ENCODE measurements at regions not wholly inside any gene's neighbourhood (a gene's known extent, or its start where the extent isn't known, plus 50 kb on each side); places are given as distances from the start of the nearest gene placed in this dataset.
"Not testable (repeated sequence)": the region's sequence is repeated elsewhere in the genome, so short reads cannot be mapped to it uniquely, and the experiment has no call there.

- DNase-seq (ENCODE audit: extremely low read depth in 1 of 2, low read depth in 1 of 2) = no peak
Observed at GRCh38 chr9:85487872-85488271, 253.9 kb downstream of the AGTPBP1 start.

- no peak for DNase-seq (ENCODE audit: extremely low read depth in 1 of 2, low read depth in 1 of 2)
Observed at GRCh38 chr9:85484235-85484634, 257.5 kb downstream of the AGTPBP1 start.

- DNase-seq (ENCODE audit: extremely low read depth in 1 of 2, low read depth in 1 of 2) = no peak
Observed at GRCh38 chr9:85483208-85483607, 258.5 kb downstream of the AGTPBP1 start.

GRCh38 chr9:85479305-85479704, 262.4 kb downstream of the AGTPBP1 start:
- no peak for DNase-seq (ENCODE audit: extremely low read depth in 1 of 2, low read depth in 1 of 2)

- no peak for DNase-seq (ENCODE audit: extremely low read depth in 1 of 2, low read depth in 1 of 2)
Observed at GRCh38 chr9:85478847-85479246, 262.9 kb downstream of the AGTPBP1 start.

GRCh38 chr9:85474896-85475295, 266.9 kb downstream of the AGTPBP1 start:
- DNase-seq (ENCODE audit: extremely low read depth in 1 of 2, low read depth in 1 of 2) = not testable (repeated sequence)

- DNase-seq (ENCODE audit: extremely low read depth in 1 of 2, low read depth in 1 of 2) = no peak
Observed at GRCh38 chr9:85471791-85472190, 270.0 kb downstream of the AGTPBP1 start.

GRCh38 chr9:85469041-85469440, 272.7 kb downstream of the AGTPBP1 start:
- DNase-seq (ENCODE audit: extremely low read depth in 1 of 2, low read depth in 1 of 2) = no peak

- DNase-seq (ENCODE audit: extremely low read depth in 1 of 2, low read depth in 1 of 2) = no peak
Observed at GRCh38 chr9:85466834-85467233, 274.9 kb downstream of the AGTPBP1 start.

GRCh38 chr9:85458114-85458864, 283.5 kb downstream of the AGTPBP1 start:
- DNase-seq (ENCODE audit: extremely low read depth in 1 of 2, low read depth in 1 of 2) = not testable (repeated sequence)

- DNase-seq (ENCODE audit: extremely low read depth in 1 of 2, low read depth in 1 of 2) = no peak
Observed at GRCh38 chr9:85453850-85454249, 287.9 kb downstream of the AGTPBP1 start.

- no peak for DNase-seq (ENCODE audit: extremely low read depth in 1 of 2, low read depth in 1 of 2)
Observed at GRCh38 chr9:85452841-85453240, 288.9 kb downstream of the AGTPBP1 start.

GRCh38 chr9:85451680-85452079, 290.1 kb downstream of the AGTPBP1 start:
- DNase-seq (ENCODE audit: extremely low read depth in 1 of 2, low read depth in 1 of 2) = no peak

- DNase-seq (ENCODE audit: extremely low read depth in 1 of 2, low read depth in 1 of 2) = no peak
Observed at GRCh38 chr9:85445887-85446286, 295.9 kb downstream of the AGTPBP1 start.

GRCh38 chr9:85444243-85444642, 297.5 kb downstream of the AGTPBP1 start:
- DNase-seq (ENCODE audit: extremely low read depth in 1 of 2, low read depth in 1 of 2) = no peak

GRCh38 chr9:85443190-85443598, 298.6 kb downstream of the AGTPBP1 start:
- DNase-seq (ENCODE audit: extremely low read depth in 1 of 2, low read depth in 1 of 2) = no peak

GRCh38 chr9:85439791-85440190, 302.0 kb downstream of the AGTPBP1 start:
- no peak for DNase-seq (ENCODE audit: extremely low read depth in 1 of 2, low read depth in 1 of 2)

- not testable (repeated sequence) for DNase-seq (ENCODE audit: extremely low read depth in 1 of 2, low read depth in 1 of 2)
Observed at GRCh38 chr9:85433956-85434355, 307.8 kb downstream of the AGTPBP1 start.

- DNase-seq (ENCODE audit: extremely low read depth in 1 of 2, low read depth in 1 of 2) = not testable (repeated sequence)
Observed at GRCh38 chr9:85433551-85433950, 308.2 kb downstream of the AGTPBP1 start.

- DNase-seq (ENCODE audit: extremely low read depth in 1 of 2, low read depth in 1 of 2) = no peak
Observed at GRCh38 chr9:85433046-85433445, 308.7 kb downstream of the AGTPBP1 start.

- DNase-seq (ENCODE audit: extremely low read depth in 1 of 2, low read depth in 1 of 2) = no peak
Observed at GRCh38 chr9:85432599-85432998, 309.2 kb downstream of the AGTPBP1 start.

GRCh38 chr9:85431339-85432102, 310.2 kb downstream of the AGTPBP1 start:
- no peak for DNase-seq (ENCODE audit: extremely low read depth in 1 of 2, low read depth in 1 of 2)

Measured in activated CD8-positive, alpha-beta memory T cell treated with anti-CD3 and anti-CD28 coated beads for 1 hour (primary cell).